Keratinocyte (primary cell): ENCODE measurements at regions not wholly inside any gene's neighbourhood (a gene's known extent, or its start where the extent isn't known, plus 50 kb on each side); places are given as distances from the start of the nearest gene placed in this dataset.

Experiments used
- EZH2 ChIP-seq: IDR thresholded peaks from one replicate; pipeline ENCODE4 v1.6.1; 2012; ENCODE audit warnings: inconsistent platforms, mild to moderate bottlenecking, low read length, moderate library complexity
- TF ChIP-seq, protein P1 (sequence below), 3 experiments: IDR thresholded peaks in 1 of 3; conservative IDR thresholded peaks in 1 of 3; optimal IDR thresholded peaks in 1 of 3; 2 replicates in 2 of 3; 3 replicates in 1 of 3; pipeline versions ENCODE3 to v1.5.1; 2011; ENCODE audit warnings: low read length in 3 of 3, mild to moderate bottlenecking in 3 of 3, moderate library complexity in 2 of 3, control low read depth in 1 of 3, inconsistent platforms in 1 of 3; ENCODE audit not compliant: insufficient read depth in 2 of 3; ENCODE audit errors: extremely low read depth in 1 of 3

DNA sequence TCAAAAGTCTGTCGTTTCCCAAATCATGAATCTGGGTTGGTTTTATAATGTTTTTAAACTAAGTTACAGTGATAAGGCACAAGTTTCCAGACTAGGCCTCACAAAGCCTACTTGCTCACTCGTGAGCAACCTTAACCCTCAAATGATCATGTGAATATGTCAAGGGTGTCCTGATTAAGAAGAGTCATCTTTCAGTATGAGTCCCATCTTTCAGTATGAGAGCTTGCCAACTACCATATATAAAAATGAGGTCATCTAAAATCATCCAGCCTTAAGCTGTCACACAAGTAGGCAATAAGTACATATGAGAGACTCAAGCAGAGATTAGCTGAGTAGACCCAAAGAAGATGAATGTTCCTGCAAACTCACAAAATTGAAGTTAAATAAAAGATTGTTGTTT, 668.4 kb upstream of the FAM174A start:
- TF ChIP-seq, protein P1, sequence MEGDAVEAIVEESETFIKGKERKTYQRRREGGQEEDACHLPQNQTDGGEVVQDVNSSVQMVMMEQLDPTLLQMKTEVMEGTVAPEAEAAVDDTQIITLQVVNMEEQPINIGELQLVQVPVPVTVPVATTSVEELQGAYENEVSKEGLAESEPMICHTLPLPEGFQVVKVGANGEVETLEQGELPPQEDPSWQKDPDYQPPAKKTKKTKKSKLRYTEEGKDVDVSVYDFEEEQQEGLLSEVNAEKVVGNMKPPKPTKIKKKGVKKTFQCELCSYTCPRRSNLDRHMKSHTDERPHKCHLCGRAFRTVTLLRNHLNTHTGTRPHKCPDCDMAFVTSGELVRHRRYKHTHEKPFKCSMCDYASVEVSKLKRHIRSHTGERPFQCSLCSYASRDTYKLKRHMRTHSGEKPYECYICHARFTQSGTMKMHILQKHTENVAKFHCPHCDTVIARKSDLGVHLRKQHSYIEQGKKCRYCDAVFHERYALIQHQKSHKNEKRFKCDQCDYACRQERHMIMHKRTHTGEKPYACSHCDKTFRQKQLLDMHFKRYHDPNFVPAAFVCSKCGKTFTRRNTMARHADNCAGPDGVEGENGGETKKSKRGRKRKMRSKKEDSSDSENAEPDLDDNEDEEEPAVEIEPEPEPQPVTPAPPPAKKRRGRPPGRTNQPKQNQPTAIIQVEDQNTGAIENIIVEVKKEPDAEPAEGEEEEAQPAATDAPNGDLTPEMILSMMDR (optimal IDR thresholded peaks at IDR 0.05 in 1 of 3, IDR thresholded peaks at IDR 0.05 in 1 of 3, conservative IDR thresholded peaks at IDR 0.05 in 1 of 3; ENCODE audit: extremely low read depth in 1 of 3, insufficient read depth in 2 of 3, low read length in 3 of 3): no peak
- no peak for TF ChIP-seq EZH2
